ENCODE measurements at regions not wholly inside any gene's neighbourhood (a gene's known extent, or its start where the extent isn't known, plus 50 kb on each side); places are given as distances from the start of the nearest gene placed in this dataset.
A peak's percentile ranks its signal among the peaks of the same experiment; 100 is the strongest.

GRCh38 chr9:129481810-129482511 lies 138.9 kb downstream of the C9orf50 start (continued):
- TF ChIP-seq SALL2 (tag by site-specific recombination; IDR thresholded peaks at IDR 0.05; ENCODE audit: borderline replicate concordance) (no peak), ZNF561 (tag by site-specific recombination; IDR thresholded peaks at IDR 0.05; ENCODE audit: borderline replicate concordance) (no peak), ZBTB6 (tag by site-specific recombination; IDR thresholded peaks at IDR 0.05) (peak; percentile 62), ZNF660 (tag by site-specific recombination; IDR thresholded peaks at IDR 0.05) (no peak), BCL11B (tag by site-specific recombination; IDR thresholded peaks at IDR 0.05; ENCODE audit: low read depth) (no peak), ZBTB8A (tag by site-specific recombination; IDR thresholded peaks at IDR 0.05) (peak; percentile 38; the same call in 1 of the 2 replicates), SP7 (tag by site-specific recombination; IDR thresholded peaks at IDR 0.05) (no peak), INSM2 (tag by site-specific recombination; IDR thresholded peaks at IDR 0.05) (no peak)

GRCh38 chr9:129481424-129481809 lies 139.5 kb downstream of the C9orf50 start:
- Histone ChIP-seq H3K27ac (ENCODE audit: extremely low read depth, low read depth, low read length) (no peak overlapping the region; the same call in 1 of the 2 replicates), H3K9me3 (ENCODE audit: control insufficient read depth, insufficient read depth, low read depth, low read length) (no peaks in the 10 kb centered on the region), H3K36me3 (ENCODE audit: control insufficient read depth in 2 of 2, insufficient read depth in 1 of 2, low read length in 2 of 2) (no peaks in the 10 kb centered on the region), H3K4me3 (ENCODE audit: low read depth, low read length) (no peak overlapping the region), H3K4me1 (ENCODE audit: control insufficient read depth, insufficient read depth, low read length) (no peaks in the 10 kb centered on the region; the same call in 1 of the 2 replicates)
- POLR2A ChIA-PET = interaction anchor here (1.2 to 4.1 kb wide), 6 partner anchors 15 to 306 kb away, joined by 3 to 46 read pairs (median 12); partner anchors contain the start of gene IER5L
- CTCF ChIA-PET = interaction anchor here (0.6 to 1.0 kb wide), 4 partner anchors 21 to 307 kb away, joined by 3 to 4 read pairs (median 3); no protein-coding TSS in a partner anchor
- TF ChIP-seq ZBTB20 (tag by site-specific recombination; IDR thresholded peaks at IDR 0.05) (peak; percentile 24; the same call in 1 of the 2 replicates), CTCF (tag by site-specific recombination; IDR thresholded peaks at IDR 0.05) (no peak), TCF7L2 (IDR thresholded peaks at IDR 0.05; ENCODE audit: borderline replicate concordance, low read depth, low read length) (no peak), ZNF558 (tag by site-specific recombination; IDR thresholded peaks at IDR 0.05) (no peak), ZNF292 (tag by site-specific recombination; IDR thresholded peaks at IDR 0.05; ENCODE audit: borderline replicate concordance, low read depth) (no peak)

- no peak overlapping the region for H3K4me3 ChIP-seq (ENCODE audit: low read depth, low read length)
- ChIA-PET POLR2A (interaction anchor here (0.6 to 4.1 kb wide), 4 partner anchors 11 to 303 kb away, joined by 3 to 30 read pairs (median 5); partner anchors contain the start of gene IER5L), CTCF (interaction anchor here (0.9 kb wide), 1 partner anchor 307 kb away, joined by 3 read pairs; no protein-coding TSS in a partner anchor)
- no peaks in the 10 kb centered on the region; the same call in 1 of the 2 replicates for H3K4me1 ChIP-seq (ENCODE audit: control insufficient read depth, insufficient read depth, low read length)
- no peaks in the 10 kb centered on the region for H3K36me3 ChIP-seq (ENCODE audit: control insufficient read depth in 2 of 2, insufficient read depth in 1 of 2, low read length in 2 of 2)
- TF ChIP-seq ZNF501 (tag by site-specific recombination; IDR thresholded peaks at IDR 0.05) (no peak), ZNF610 (tag by site-specific recombination; IDR thresholded peaks at IDR 0.05; ENCODE audit: borderline replicate concordance) (no peak), SCRT2 (tag by site-specific recombination; IDR thresholded peaks at IDR 0.05) (0 out of 2 replicates have a peak, but pooled peaks have one; percentile 31), ZNF600 (tag by site-specific recombination; IDR thresholded peaks at IDR 0.05) (peak; percentile 64), ZNF350 (tag by site-specific recombination; IDR thresholded peaks at IDR 0.05) (no peak), PRDM10 (tag by site-specific recombination; IDR thresholded peaks at IDR 0.05) (0 out of 2 replicates have a peak, but pooled peaks have one; percentile 17)
- H3K27ac ChIP-seq (ENCODE audit: extremely low read depth, low read depth, low read length) = no peak overlapping the region
- no peaks in the 10 kb centered on the region for H3K9me3 ChIP-seq (ENCODE audit: control insufficient read depth, insufficient read depth, low read depth, low read length)
Observed at GRCh38 chr9:129480745-129481144, 140.2 kb downstream of the C9orf50 start.
